Esophagus squamous epithelium (tissue), 5 donors: ENCODE measurements at regions not wholly inside any gene's neighbourhood (a gene's known extent, or its start where the extent isn't known, plus 50 kb on each side); places are given as distances from the start of the nearest gene placed in this dataset.
"Not testable (repeated sequence)": the region's sequence is repeated elsewhere in the genome, so short reads cannot be mapped to it uniquely, and the experiment has no call there.

Experiments
- DNase-seq: peaks from one replicate; lab custom pipeline; 2025; lab: John Stamatoyannopoulos, UW
- H3K27ac ChIP-seq, 4 donors: fragments of 200-600 bp; sonication (generic); one replicate each; pipeline ENCODE4 v1.5.1; 2016 to 2019; ENCODE audit warnings: mild to moderate bottlenecking in 1 of 4
- H3K27me3 ChIP-seq, 4 donors: fragments of 200-600 bp; sonication (generic); 1 replicate in 3 of 4; 2 replicates in 1 of 4; pipeline versions ENCODE4 v1.5.1 to v1.6.0; 2017 to 2021; ENCODE audit warnings: antibody characterized with exemption in 1 of 4
- H3K36me3 ChIP-seq, 3 donors: fragments of 200-600 bp; sonication (generic); one replicate each; pipeline ENCODE4 v1.5.1; 2016 to 2019
- H3K4me1 ChIP-seq, 3 donors: fragments of 200-600 bp; sonication (generic); one replicate each; pipeline ENCODE4 v1.5.1; 2017 to 2019
- H3K4me3 ChIP-seq, 4 donors: fragments of 200-600 bp; sonication (generic); 1 replicate in 3 of 4; 2 replicates in 1 of 4; pipeline ENCODE4 v1.5.1; 2016 to 2019; ENCODE audit warnings: mild to moderate bottlenecking in 2 of 4, moderate library complexity in 1 of 4
- H3K9me3 ChIP-seq, 3 donors: fragments of 200-600 bp; sonication (generic); one replicate each; pipeline ENCODE4 v1.5.1; 2016 to 2019
- CTCF ChIP-seq, 6 experiments: fragments of 450-650 bp in 4 of 6; fragments of 200-600 bp in 2 of 6; sonication (generic) in 2 of 6; IDR thresholded peaks; one replicate each; pipeline ENCODE4 v1.5.1; 2016 to 2019; ENCODE audit warnings: antibody characterized with exemption in 6 of 6, mild to moderate bottlenecking in 4 of 6, moderate library complexity in 4 of 6
- POLR2A ChIP-seq, 4 donors: fragments of 450-650 bp; IDR thresholded peaks; one replicate each; pipeline ENCODE4 v1.6.1; 2017; ENCODE audit warnings: antibody characterized with exemption in 4 of 4, mild to moderate bottlenecking in 4 of 4, moderate library complexity in 3 of 4
- WGBS, 2 donors: methylation state at CpG; one replicate each; pipeline ENCODE4 v1.1.5; 2018; 5-methylcytosine and 5-hydroxymethylcytosine counted together
- intact Hi-C: fragments of 100-400 bp; cut with DNase I; formaldehyde crosslinking; loops from one replicate; pipeline ENCODE4 v1.15.0; 2022
- donor health status: DM: yes; HTN: yes; CAD: no.

DNA sequence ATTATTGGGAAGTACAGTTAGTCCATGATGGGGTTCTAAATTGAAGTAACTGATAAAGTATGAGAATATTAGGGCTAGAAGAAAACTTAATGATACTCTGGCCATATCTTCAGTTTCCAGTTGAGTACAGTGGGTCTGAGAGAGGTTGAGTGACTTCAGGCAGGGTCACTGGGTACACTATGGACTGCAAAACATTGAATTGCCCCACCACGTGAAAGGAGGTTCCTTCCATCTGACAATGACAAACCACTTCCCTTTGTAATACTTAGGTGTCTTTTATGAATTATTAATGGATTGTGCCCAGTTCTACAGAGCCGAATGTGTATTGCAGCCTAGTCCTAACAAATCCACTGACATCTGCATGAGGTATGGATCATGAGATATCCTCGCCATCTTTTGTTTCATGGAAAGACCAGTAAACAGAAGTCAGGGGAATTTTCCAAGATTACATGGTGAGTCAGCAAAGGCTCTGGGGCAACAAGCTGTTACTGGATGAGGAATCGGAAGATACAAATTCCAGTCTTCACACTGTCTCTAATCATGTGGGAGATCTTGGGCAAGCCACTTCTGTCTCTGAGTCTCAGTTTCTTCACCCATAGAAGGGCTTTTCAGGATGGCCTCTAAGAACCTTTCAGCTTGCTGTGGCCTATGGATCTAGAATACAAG lies 66.5 kb upstream of the BCL6 start:
- H3K27ac ChIP-seq = peak overlapping the region in 3 of 4 donors; percentile 14 to 87 (median 84)
- TF ChIP-seq CTCF (IDR thresholded peaks at IDR 0.05) = no peak
- no peak for TF ChIP-seq POLR2A (IDR thresholded peaks at IDR 0.05)
- 10 to 25% methylated on average over 4 of the region's 4 CpGs for WGBS, 2 donors
- H3K27me3 ChIP-seq = no peaks in the 10 kb centered on the region
- H3K9me3 ChIP-seq = no peaks in the 10 kb centered on the region
- no peak overlapping the region for H3K4me3 ChIP-seq
- H3K36me3 ChIP-seq = no peaks in the 10 kb centered on the region
- intact Hi-C loops = no loop called here
- DNase-seq = no peak
- peaks cover 25 to 64% (median 33%) of the 10 kb centered on the region in 3 donors for H3K4me1 ChIP-seq

GRCh38 chr3:187812496-187812895 lies 67.2 kb upstream of the BCL6 start:
- Histone ChIP-seq H3K36me3 (no peaks in the 10 kb centered on the region), H3K4me1 (peaks cover 25 to 56% (median 33%) of the 10 kb centered on the region in 3 donors), H3K4me3 (no peak overlapping the region), H3K9me3 (no peaks in the 10 kb centered on the region), H3K27me3 (no peaks in the 10 kb centered on the region), H3K27ac (peak overlapping the region in 2 of 4 donors; percentile 14 to 84)
- intact Hi-C loops = no loop called here
- no peak for TF ChIP-seq CTCF (IDR thresholded peaks at IDR 0.05)
- TF ChIP-seq POLR2A (IDR thresholded peaks at IDR 0.05) = no peak
- WGBS, 2 donors = 77 to 89% methylated on average over 5 of the region's 5 CpGs
- no peak for DNase-seq

DNA sequence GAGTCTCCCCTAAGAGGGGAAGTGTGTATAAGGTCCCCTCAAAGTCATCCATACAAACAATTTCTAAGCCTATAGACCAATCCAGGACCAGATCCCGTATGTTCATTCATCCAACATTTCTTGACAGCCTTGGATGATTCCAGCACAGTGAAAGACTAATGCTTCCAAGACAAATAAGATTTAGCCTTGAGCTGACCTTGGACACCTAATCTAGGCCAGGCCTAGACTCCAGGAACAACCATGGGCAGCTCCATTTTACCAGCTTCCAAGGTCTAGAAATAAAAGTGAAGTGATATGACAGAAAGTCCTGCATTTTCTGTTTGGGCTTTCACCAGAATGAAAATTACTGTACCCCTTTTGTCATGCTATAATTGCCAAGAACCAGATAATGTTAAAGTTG lies 67.9 kb upstream of the BCL6 start:
- Histone ChIP-seq H3K27me3 (no peaks in the 10 kb centered on the region), H3K4me1 (peaks cover 22 to 49% (median 28%) of the 10 kb centered on the region in 3 donors), H3K4me3 (no peak overlapping the region), H3K9me3 (no peaks in the 10 kb centered on the region), H3K27ac (no peak overlapping the region), H3K36me3 (no peaks in the 10 kb centered on the region)
- no peak for DNase-seq
- 89 to 92% methylated on average over 1 of the region's 1 CpG for WGBS, 2 donors
- intact Hi-C loops = no loop called here
- TF ChIP-seq CTCF (IDR thresholded peaks at IDR 0.05) = no peak
- no peak for TF ChIP-seq POLR2A (IDR thresholded peaks at IDR 0.05)

DNA sequence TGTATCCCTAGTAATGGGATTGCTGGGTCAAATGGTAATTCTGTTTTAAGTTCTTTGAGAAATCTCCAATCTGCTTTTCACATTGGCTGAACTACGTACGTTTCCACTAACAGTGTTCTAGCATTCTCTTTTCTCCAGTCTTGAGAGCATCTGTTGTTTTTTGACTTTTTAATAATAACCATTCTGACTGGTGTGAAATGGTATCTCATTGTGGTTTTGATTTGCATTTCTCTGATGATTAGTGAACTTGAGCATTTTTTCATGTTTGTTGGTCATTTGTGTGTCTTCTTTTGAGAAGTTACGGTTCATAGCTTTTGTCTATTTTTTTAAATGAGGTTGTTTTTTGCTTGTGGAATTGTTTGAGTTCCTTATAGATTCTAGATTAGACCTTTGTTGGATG lies 72.5 kb upstream of the BCL6 start:
- H3K9me3 ChIP-seq, H3K4me1 ChIP-seq, DNase-seq, H3K27ac ChIP-seq, H3K27me3 ChIP-seq, H3K4me3 ChIP-seq, H3K36me3 ChIP-seq, intact Hi-C loops: not testable (repeated sequence)
- WGBS, 2 donors = 88 to 93% methylated on average over 3 of the region's 3 CpGs

DNA sequence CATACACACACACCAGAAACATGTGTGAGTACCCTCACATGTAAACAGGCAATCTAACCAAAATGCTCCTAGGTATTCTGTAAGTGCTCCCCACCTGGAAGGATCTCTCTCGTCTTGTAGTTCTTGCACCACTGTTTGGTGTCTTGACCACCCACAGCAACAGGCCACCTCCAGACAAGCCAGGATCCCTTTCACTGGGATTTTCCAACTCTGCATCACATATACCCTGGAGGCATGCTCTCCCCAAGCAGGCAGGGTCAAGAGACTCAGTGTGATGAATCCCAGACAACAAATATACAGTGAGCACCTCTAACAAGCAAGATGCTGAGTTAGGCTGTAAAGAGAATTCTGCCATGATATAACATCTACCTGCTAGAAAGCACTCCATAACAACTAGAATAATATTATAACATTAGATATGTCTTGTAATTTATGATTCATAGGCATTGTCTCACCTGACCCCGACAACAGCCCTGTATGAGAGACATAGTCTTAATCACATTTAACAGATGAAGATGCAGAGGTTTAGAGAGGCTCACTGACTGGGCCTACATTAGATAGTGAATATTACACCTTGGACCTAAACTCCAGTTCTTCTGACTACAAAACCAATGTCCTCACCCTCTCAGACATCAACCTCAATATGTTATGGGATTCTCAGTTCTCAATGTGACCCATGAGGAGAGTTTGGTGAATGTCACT lies 76.5 kb upstream of the BCL6 start:
- no peaks in the 10 kb centered on the region for H3K9me3 ChIP-seq
- WGBS, 2 donors = 90 to 100% methylated on average over 1 to 2 of the region's 2 CpGs
- H3K36me3 ChIP-seq = no peaks in the 10 kb centered on the region
- no peak overlapping the region for H3K4me3 ChIP-seq
- H3K27ac ChIP-seq = no peak overlapping the region
- no peak for DNase-seq
- H3K4me1 ChIP-seq = no peaks in the 10 kb centered on the region
- no peaks in the 10 kb centered on the region for H3K27me3 ChIP-seq
- intact Hi-C loops = no loop called here
- no peak for TF ChIP-seq POLR2A (IDR thresholded peaks at IDR 0.05)
- TF ChIP-seq CTCF (IDR thresholded peaks at IDR 0.05) = no peak
